Tibial nerve (tissue), 4 donors: ENCODE measurements at regions not wholly inside any gene's neighbourhood (a gene's known extent, or its start where the extent isn't known, plus 50 kb on each side); places are given as distances from the start of the nearest gene placed in this dataset.

Experiments
- DNase-seq, 2 donors: peaks; one replicate each; pipeline ENCODE4 v3.0.0-alpha.2; 2019; ENCODE audit warnings: low spot score in 2 of 2
- H3K27ac ChIP-seq, 4 donors: fragments of 200-600 bp; sonication (generic) in 3 of 4; one replicate each; pipeline ENCODE4 v1.5.1; 2017 to 2019; ENCODE audit warnings: mild to moderate bottlenecking in 1 of 4
- H3K27me3 ChIP-seq, 2 donors: fragments of 200-600 bp; sonication (generic) in 1 of 2; one replicate each; pipeline versions ENCODE4 v1.5.1 to v1.6.0; 2017 to 2019
- H3K36me3 ChIP-seq, 3 donors: fragments of 200-600 bp; sonication (generic); one replicate each; pipeline ENCODE4 v1.5.1; 2018 to 2019
- H3K4me1 ChIP-seq, 4 donors: fragments of 200-600 bp; sonication (generic) in 3 of 4; one replicate each; pipeline ENCODE4 v1.5.1; 2017 to 2019
- H3K4me3 ChIP-seq, 4 donors: fragments of 200-600 bp; sonication (generic) in 3 of 4; one replicate each; pipeline ENCODE4 v1.5.1; 2017 to 2019; ENCODE audit warnings: mild to moderate bottlenecking in 1 of 4, moderate library complexity in 1 of 4
- H3K9me3 ChIP-seq, 4 donors: fragments of 200-600 bp; sonication (generic) in 3 of 4; one replicate each; pipeline ENCODE4 v1.5.1; 2017 to 2019
- EP300 ChIP-seq, 2 donors: sonication (generic); formaldehyde crosslinking; IDR thresholded peaks; one replicate each; pipeline ENCODE4 v1.6.1; 2017; ENCODE audit warnings: antibody characterized with exemption in 2 of 2, mild to moderate bottlenecking in 1 of 2
- POLR2A ChIP-seq, 2 donors: fragments of 450-650 bp; IDR thresholded peaks; one replicate each; pipeline ENCODE4 v1.6.1; 2017; ENCODE audit warnings: antibody characterized with exemption in 2 of 2, mild to moderate bottlenecking in 2 of 2, moderate library complexity in 2 of 2
- WGBS, 2 donors: methylation state at CpG; one replicate each; pipeline ENCODE4 v1.1.5; 2018; 5-methylcytosine and 5-hydroxymethylcytosine counted together
- TF ChIP-seq, protein P1 (sequence below), 5 experiments: fragments of 200-600 bp in 3 of 5; fragments of 450-650 bp in 2 of 5; sonication (generic) in 3 of 5; IDR thresholded peaks; one replicate each; pipeline ENCODE4 v1.5.1; 2016 to 2019; ENCODE audit warnings: antibody characterized with exemption in 5 of 5, mild to moderate bottlenecking in 3 of 5, moderate library complexity in 2 of 5

DNA sequence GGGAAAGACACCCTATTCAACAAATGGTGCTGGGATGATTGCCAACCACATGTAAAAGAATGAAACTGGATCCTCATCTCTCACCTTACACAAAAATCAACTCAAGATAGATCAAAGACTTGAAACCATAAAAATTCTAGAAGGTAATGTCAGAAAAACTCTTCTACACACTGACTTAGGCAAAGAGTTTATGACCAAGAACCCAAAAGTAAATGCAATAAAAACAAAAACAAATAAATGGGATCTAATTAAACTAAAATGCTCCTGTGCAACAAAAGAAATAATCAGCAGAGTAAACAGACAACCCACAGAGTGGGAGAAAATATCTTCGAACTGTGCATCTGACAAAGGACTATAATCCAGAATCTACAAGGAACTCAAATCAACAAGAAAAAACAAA lies 504.2 kb upstream of the MBL2 start:
- TF ChIP-seq, protein P1, sequence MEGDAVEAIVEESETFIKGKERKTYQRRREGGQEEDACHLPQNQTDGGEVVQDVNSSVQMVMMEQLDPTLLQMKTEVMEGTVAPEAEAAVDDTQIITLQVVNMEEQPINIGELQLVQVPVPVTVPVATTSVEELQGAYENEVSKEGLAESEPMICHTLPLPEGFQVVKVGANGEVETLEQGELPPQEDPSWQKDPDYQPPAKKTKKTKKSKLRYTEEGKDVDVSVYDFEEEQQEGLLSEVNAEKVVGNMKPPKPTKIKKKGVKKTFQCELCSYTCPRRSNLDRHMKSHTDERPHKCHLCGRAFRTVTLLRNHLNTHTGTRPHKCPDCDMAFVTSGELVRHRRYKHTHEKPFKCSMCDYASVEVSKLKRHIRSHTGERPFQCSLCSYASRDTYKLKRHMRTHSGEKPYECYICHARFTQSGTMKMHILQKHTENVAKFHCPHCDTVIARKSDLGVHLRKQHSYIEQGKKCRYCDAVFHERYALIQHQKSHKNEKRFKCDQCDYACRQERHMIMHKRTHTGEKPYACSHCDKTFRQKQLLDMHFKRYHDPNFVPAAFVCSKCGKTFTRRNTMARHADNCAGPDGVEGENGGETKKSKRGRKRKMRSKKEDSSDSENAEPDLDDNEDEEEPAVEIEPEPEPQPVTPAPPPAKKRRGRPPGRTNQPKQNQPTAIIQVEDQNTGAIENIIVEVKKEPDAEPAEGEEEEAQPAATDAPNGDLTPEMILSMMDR (IDR thresholded peaks at IDR 0.05) = no peak
- TF ChIP-seq POLR2A (IDR thresholded peaks at IDR 0.05) (no peak), EP300 (IDR thresholded peaks at IDR 0.05) (no peak)
- Histone ChIP-seq H3K4me1 (no peaks in the 10 kb centered on the region), H3K4me3 (no peak overlapping the region), H3K36me3 (no peaks in the 10 kb centered on the region), H3K27ac (no peak overlapping the region), H3K27me3 (no peaks in the 10 kb centered on the region), H3K9me3 (peaks cover 0 to 4% (median 0%) of the 10 kb centered on the region in 4 donors)
- no peak for DNase-seq
- WGBS, 2 donors = 79 to 88% methylated on average over 1 of the region's 1 CpG

DNA sequence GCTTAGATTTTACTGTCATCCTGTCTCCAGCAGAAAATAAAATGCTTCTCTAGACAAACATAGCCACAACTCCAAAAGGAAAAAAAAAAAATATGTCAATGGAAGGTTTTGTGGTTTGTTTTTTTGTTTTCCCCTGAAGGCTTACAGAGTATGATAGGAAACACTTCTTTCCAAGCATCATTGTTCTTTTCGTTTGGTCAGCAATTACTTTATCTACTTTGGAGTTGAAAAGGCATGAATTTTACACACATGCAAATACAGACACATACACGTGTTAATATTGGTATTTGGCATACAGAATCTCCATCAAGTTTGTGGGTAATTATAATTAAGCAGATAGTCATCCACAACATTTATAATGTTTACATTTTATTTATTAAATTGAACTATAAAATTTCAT lies 496.9 kb upstream of the MBL2 start:
- no peak overlapping the region for H3K27ac ChIP-seq
- 24 to 41% methylated on average over 2 of the region's 2 CpGs for WGBS, 2 donors

DNA sequence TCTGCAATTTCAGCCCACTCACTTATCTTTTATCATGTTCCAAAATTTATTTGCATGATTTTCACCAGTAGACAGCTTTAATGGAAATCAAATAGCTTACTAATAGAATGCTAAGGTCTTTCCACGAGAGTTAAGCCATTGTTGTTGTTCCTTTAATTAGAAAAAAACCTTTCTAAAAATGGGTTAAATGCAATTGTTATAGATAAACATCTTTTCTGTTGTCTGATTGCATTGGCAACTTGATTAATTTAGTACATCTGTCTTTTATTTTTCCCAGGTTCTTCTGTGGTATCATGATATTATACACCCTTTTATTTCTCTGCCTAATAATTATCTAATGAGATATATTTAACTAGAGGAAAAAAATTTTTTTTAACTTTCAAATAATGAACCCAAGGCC lies 487.6 kb upstream of the MBL2 start:
- 41 to 46% methylated on average over 1 of the region's 1 CpG for WGBS, 2 donors
- no peaks in the 10 kb centered on the region for H3K9me3 ChIP-seq

More for the DNA sequence above, 496.9 kb upstream of the MBL2 start:
- peaks cover 0 to 4% (median 0%) of the 10 kb centered on the region in 4 donors for H3K9me3 ChIP-seq
- H3K36me3 ChIP-seq = no peaks in the 10 kb centered on the region
- no peaks in the 10 kb centered on the region for H3K4me1 ChIP-seq
- H3K27me3 ChIP-seq = no peaks in the 10 kb centered on the region
- H3K4me3 ChIP-seq = no peak overlapping the region
- TF ChIP-seq EP300 (IDR thresholded peaks at IDR 0.05) (no peak), POLR2A (IDR thresholded peaks at IDR 0.05) (no peak)
- TF ChIP-seq, protein P1 (IDR thresholded peaks at IDR 0.05) = no peak
- DNase-seq = no peak

DNA sequence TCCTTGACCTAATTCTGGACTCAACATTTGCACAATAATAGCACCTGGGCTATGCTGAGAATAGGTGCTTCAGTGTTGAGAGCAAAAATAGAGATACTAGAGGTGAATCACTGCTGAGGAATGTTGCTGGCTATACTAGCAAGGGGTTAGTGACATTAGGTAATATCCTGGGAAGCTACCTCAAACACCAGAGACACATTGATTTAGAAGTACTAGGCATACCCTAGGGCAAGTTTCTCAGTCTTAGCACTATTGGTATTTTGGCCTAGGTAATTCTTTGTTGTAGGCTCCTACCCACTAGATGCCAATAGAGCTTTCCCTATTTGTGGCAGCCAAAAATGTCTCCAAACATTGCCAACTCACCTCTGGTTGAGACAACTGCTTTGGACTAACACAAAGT lies 484.0 kb upstream of the MBL2 start:
- TF ChIP-seq, protein P1 (IDR thresholded peaks at IDR 0.05) = no peak
- no peak for TF ChIP-seq POLR2A (IDR thresholded peaks at IDR 0.05)
- TF ChIP-seq EP300 (IDR thresholded peaks at IDR 0.05) = no peak
- Histone ChIP-seq H3K27ac (no peak overlapping the region), H3K27me3 (no peaks in the 10 kb centered on the region), H3K36me3 (no peaks in the 10 kb centered on the region), H3K9me3 (peaks cover 0 to 9% (median 0%) of the 10 kb centered on the region in 4 donors), H3K4me3 (no peak overlapping the region), H3K4me1 (no peaks in the 10 kb centered on the region)
- no peak for DNase-seq

More for the DNA sequence above, 487.6 kb upstream of the MBL2 start:
- no peaks in the 10 kb centered on the region for H3K27me3 ChIP-seq
- no peaks in the 10 kb centered on the region for H3K4me1 ChIP-seq
- TF ChIP-seq, protein P1 (IDR thresholded peaks at IDR 0.05) = no peak
- no peak for TF ChIP-seq POLR2A (IDR thresholded peaks at IDR 0.05)
- no peak for TF ChIP-seq EP300 (IDR thresholded peaks at IDR 0.05)
- DNase-seq = no peak
- H3K36me3 ChIP-seq = no peaks in the 10 kb centered on the region
- H3K27ac ChIP-seq = no peak overlapping the region
- no peak overlapping the region for H3K4me3 ChIP-seq

DNA sequence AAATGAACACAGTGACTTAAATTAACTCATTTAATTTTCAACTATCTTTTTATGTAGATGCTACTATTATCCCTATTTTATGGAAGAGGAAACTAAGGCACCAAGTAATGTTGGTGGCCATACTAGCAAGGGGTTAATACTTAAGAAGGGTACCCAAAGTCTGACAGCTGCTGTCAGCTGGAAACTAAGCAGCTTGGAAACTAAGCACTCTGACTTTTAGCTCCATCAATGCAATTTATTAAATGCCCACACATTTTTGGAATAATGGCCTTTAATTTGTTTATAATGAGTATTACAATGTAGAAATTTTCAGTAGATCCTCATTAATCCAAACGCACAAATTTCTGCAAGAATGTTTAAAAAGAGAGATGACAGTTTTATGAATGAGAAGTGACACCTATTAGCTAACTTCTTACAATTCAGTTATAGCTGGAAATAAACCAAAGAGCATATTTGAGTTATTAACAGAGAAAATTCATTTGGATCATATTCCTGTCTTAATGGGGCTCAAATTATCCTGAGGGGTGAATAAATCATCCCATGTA lies 483.1 kb upstream of the MBL2 start:
- no peak overlapping the region for H3K27ac ChIP-seq
- DNase-seq = no peak
- no peak overlapping the region for H3K4me3 ChIP-seq
- no peaks in the 10 kb centered on the region for H3K4me1 ChIP-seq
- peaks cover 0 to 9% (median 0%) of the 10 kb centered on the region in 4 donors for H3K9me3 ChIP-seq
- H3K27me3 ChIP-seq = no peaks in the 10 kb centered on the region
- TF ChIP-seq, protein P1 (IDR thresholded peaks at IDR 0.05) = no peak
- no peak for TF ChIP-seq EP300 (IDR thresholded peaks at IDR 0.05)
- TF ChIP-seq POLR2A (IDR thresholded peaks at IDR 0.05) = no peak
- WGBS, 2 donors = 72 to 87% methylated on average over 1 of the region's 1 CpG
- H3K36me3 ChIP-seq = no peaks in the 10 kb centered on the region
